Ovary (tissue), 3 donors: ENCODE measurements at regions not wholly inside any gene's neighbourhood (a gene's known extent, or its start where the extent isn't known, plus 50 kb on each side); places are given as distances from the start of the nearest gene placed in this dataset.

ENCODE experiments used
- CTCF ChIP-seq, 3 donors: fragments of 450-650 bp in 2 of 3; fragments of 200-600 bp in 1 of 3; IDR thresholded peaks; one replicate each; pipeline versions ENCODE4 v1.5.1 to v1.8.0; 2016 to 2022; ENCODE audit warnings: antibody characterized with exemption in 3 of 3, mild to moderate bottlenecking in 1 of 3
- EP300 ChIP-seq: sonication (generic); formaldehyde crosslinking; IDR thresholded peaks from one replicate; pipeline ENCODE4 v1.6.1; 2017; ENCODE audit warnings: antibody characterized with exemption
- POLR2A ChIP-seq: fragments of 450-650 bp; IDR thresholded peaks from one replicate; pipeline ENCODE4 v1.6.1; 2017; ENCODE audit warnings: antibody characterized with exemption, mild to moderate bottlenecking, moderate library complexity
- donor health status: DM: no; HTN: no; CAD: no.

GRCh38 chr14:40679256-40679655 lies 927.4 kb upstream of the LRFN5 start:
- TF ChIP-seq CTCF (IDR thresholded peaks at IDR 0.05) (no peak), POLR2A (no peak), EP300 (no peak)
